OCI-LY7 (cell line): ENCODE measurements at regions not wholly inside any gene's neighbourhood (a gene's known extent, or its start where the extent isn't known, plus 50 kb on each side); places are given as distances from the start of the nearest gene placed in this dataset.

ENCODE experiments used
- BruUV-seq: library from RNA; stranded (reverse); fragments of 400-500 nt; replicated peaks from 2 replicates; lab custom pipeline; 2021; lab: Mats Ljungman, UMichigan
- CTCF ChIA-PET: fragments of 300-600 bp; sonication (Branson Sonifier 250); formaldehyde crosslinking; loops from one replicate; lab custom pipeline; 2022; ENCODE audit warnings: antibody characterized with exemption; ENCODE audit not compliant: unreplicated experiment; lab: Charles Lee
- POLR2A ChIA-PET: fragments of 300-600 bp; sonication (Branson Sonifier 250); formaldehyde crosslinking; loops from one replicate; lab custom pipeline; 2022; ENCODE audit warnings: antibody characterized with exemption; lab: Charles Lee
- DNase-seq: peaks from one replicate; pipeline ENCODE4 v3.0.0-alpha.2; 2015; ENCODE audit warnings: low spot score
- H2AFZ ChIP-seq: fragments of 200-600 bp; sonication (generic), shearing (Covaris generic); 2 replicates; pipeline ENCODE4 v1.6.1; 2014; ENCODE audit warnings: mild to moderate bottlenecking, antibody characterized with exemption, low read length, moderate library complexity
- H3K27ac ChIP-seq: fragments of 200-600 bp; sonication (generic); 2 replicates; pipeline ENCODE4 v1.5.1; 2014; ENCODE audit warnings: mixed run types, low read depth, mild to moderate bottlenecking, moderate library complexity, low read length, inconsistent platforms; ENCODE audit not compliant: poor library complexity, severe bottlenecking
- H3K36me3 ChIP-seq: fragments of 200-600 bp; sonication (generic); 2 replicates; pipeline ENCODE4 v1.6.1; 2014; ENCODE audit warnings: mild to moderate bottlenecking, antibody characterized with exemption, low read length, moderate library complexity, mixed read lengths; ENCODE audit not compliant: insufficient read depth
- H3K4me1 ChIP-seq: fragments of 200-600 bp; sonication (generic); 2 replicates; pipeline ENCODE4 v1.5.1; 2014; ENCODE audit warnings: mild to moderate bottlenecking, low read length; ENCODE audit not compliant: insufficient read depth, poor library complexity, severe bottlenecking
- H3K4me2 ChIP-seq: fragments of 200-600 bp; sonication (generic); 2 replicates; pipeline ENCODE4 v1.6.1; 2014; ENCODE audit warnings: mild to moderate bottlenecking, low read length
- H3K4me3 ChIP-seq: fragments of 200-600 bp; sonication (generic); 2 replicates; pipeline ENCODE4 v1.5.1; 2014; ENCODE audit warnings: mild to moderate bottlenecking, low read depth, low read length; ENCODE audit not compliant: poor library complexity, severe bottlenecking
- H3K79me2 ChIP-seq: fragments of 200-600 bp; sonication (generic); 2 replicates; pipeline ENCODE4 v1.6.1; 2016; ENCODE audit warnings: low read depth, mild to moderate bottlenecking, low read length, moderate library complexity, mixed read lengths; ENCODE audit not compliant: insufficient read depth
- H3K9me2 ChIP-seq: fragments of 200-600 bp; sonication (generic); 2 replicates; pipeline ENCODE4 v1.6.1; 2016; ENCODE audit warnings: mild to moderate bottlenecking, low read length, mixed read lengths; ENCODE audit not compliant: insufficient read depth
- H3K9me3 ChIP-seq: fragments of 200-600 bp; sonication (generic); 2 replicates; pipeline ENCODE4 v1.6.1; 2014; ENCODE audit warnings: mild to moderate bottlenecking, mixed run types, low read length, mixed read lengths
- H4K20me1 ChIP-seq: fragments of 200-600 bp; sonication (generic); 2 replicates; pipeline ENCODE4 v1.6.1; 2014; ENCODE audit warnings: mild to moderate bottlenecking, antibody characterized with exemption, low read length, moderate library complexity, mixed read lengths; ENCODE audit not compliant: insufficient read depth
- CTCF ChIP-seq: fragments of 200-600 bp; sonication (generic); conservative IDR thresholded peaks from 2 replicates; pipeline ENCODE4 v1.5.1; 2014; ENCODE audit warnings: mild to moderate bottlenecking, antibody characterized with exemption, low read length, moderate library complexity, mixed read lengths
- EZH2phosphoT487 ChIP-seq: fragments of 200-600 bp; sonication (generic); IDR thresholded peaks from 2 replicates; pipeline ENCODE4 v1.6.1; 2018; ENCODE audit warnings: low read depth, borderline replicate concordance, mild to moderate bottlenecking, mixed run types, antibody characterized with exemption, low read length, moderate library complexity, mixed read lengths
- intact Hi-C: fragments of 100-400 bp; cut with micrococcal nuclease; formaldehyde crosslinking; loops from one replicate; pipeline ENCODE4 v1.10.0; 2022; ENCODE audit not compliant: unreplicated experiment

GRCh38 chr4:17094159-17094875 is 195.9 kb upstream of the LDB2 start:
- Histone ChIP-seq H3K9me3 (no peaks in the 10 kb centered on the region), H3K36me3 (no peaks in the 10 kb centered on the region), H3K79me2 (no peaks in the 10 kb centered on the region), H3K4me2 (no peak overlapping the region), H2AFZ (no peak overlapping the region), H3K27ac (no peak overlapping the region), H4K20me1 (no peaks in the 10 kb centered on the region), H3K4me3 (no peak overlapping the region), H3K9me2 (no peaks in the 10 kb centered on the region), H3K4me1 (no peaks in the 10 kb centered on the region)
- DNase-seq = no peak
- intact Hi-C loops = no loop called here
- POLR2A ChIA-PET = no interaction called here
- no TSS peak for BruUV-seq
- CTCF ChIA-PET = no interaction called here
- no peak for TF ChIP-seq EZH2phosphoT487
- no peak for TF ChIP-seq CTCF

GRCh38 chr4:17093481-17093880 is 195.0 kb upstream of the LDB2 start:
- H3K36me3 ChIP-seq = no peaks in the 10 kb centered on the region
- H3K9me3 ChIP-seq = no peaks in the 10 kb centered on the region
- TF ChIP-seq EZH2phosphoT487 = no peak
- TF ChIP-seq CTCF = no peak
- no peak for DNase-seq
- H3K27ac ChIP-seq = no peak overlapping the region
- ChIA-PET CTCF (no interaction called here), POLR2A (no interaction called here)
- intact Hi-C loops = no loop called here
- no TSS peak for BruUV-seq
- no peak overlapping the region for H3K4me3 ChIP-seq
- no peak overlapping the region for H3K4me2 ChIP-seq
- H2AFZ ChIP-seq = no peak overlapping the region
- H3K4me1 ChIP-seq = no peaks in the 10 kb centered on the region
- no peaks in the 10 kb centered on the region for H3K79me2 ChIP-seq
- no peaks in the 10 kb centered on the region for H3K9me2 ChIP-seq
- no peaks in the 10 kb centered on the region for H4K20me1 ChIP-seq

GRCh38 chr4:17092736-17093437 is 194.4 kb upstream of the LDB2 start:
- no peak for TF ChIP-seq CTCF
- no peaks in the 10 kb centered on the region for H3K79me2 ChIP-seq
- intact Hi-C loops = no loop called here
- POLR2A ChIA-PET = no interaction called here
- BruUV-seq = no TSS peak
- H3K9me3 ChIP-seq = no peaks in the 10 kb centered on the region
- no peak for DNase-seq
- no peaks in the 10 kb centered on the region for H4K20me1 ChIP-seq
- no peaks in the 10 kb centered on the region for H3K9me2 ChIP-seq
- CTCF ChIA-PET = no interaction called here
- H2AFZ ChIP-seq = no peak overlapping the region
- no peak overlapping the region for H3K4me2 ChIP-seq
- no peaks in the 10 kb centered on the region for H3K4me1 ChIP-seq
- no peak overlapping the region for H3K4me3 ChIP-seq
- H3K36me3 ChIP-seq = no peaks in the 10 kb centered on the region
- no peak overlapping the region for H3K27ac ChIP-seq
